ENCODE measurements at regions not wholly inside any gene's neighbourhood (a gene's known extent, or its start where the extent isn't known, plus 50 kb on each side); places are given as distances from the start of the nearest gene placed in this dataset.

DNA sequence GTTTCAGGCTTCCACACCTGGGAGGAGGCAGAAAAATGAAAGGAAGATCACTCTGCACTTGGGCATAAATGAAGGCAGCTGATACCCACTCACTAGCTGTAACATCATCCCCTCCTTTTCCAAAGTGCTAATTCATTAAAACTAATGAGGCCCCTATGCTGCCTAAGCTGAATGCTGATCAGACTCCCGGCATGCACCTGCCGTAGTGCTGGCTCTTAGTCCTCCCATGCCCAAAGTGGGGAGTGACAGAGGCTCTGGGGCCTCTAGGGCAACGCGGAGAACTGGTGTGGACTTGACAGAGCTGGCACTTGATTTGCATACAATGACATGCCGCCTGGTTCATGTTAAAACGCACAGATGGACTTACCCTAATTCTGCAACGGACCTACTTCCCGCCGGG lies 96.5 kb upstream of the NCAM1 start:
- Mint-ChIP-seq H3K27ac (no peak overlapping the region), H3K27me3 (peaks cover 4% of the 10 kb centered on the region)

DNA sequence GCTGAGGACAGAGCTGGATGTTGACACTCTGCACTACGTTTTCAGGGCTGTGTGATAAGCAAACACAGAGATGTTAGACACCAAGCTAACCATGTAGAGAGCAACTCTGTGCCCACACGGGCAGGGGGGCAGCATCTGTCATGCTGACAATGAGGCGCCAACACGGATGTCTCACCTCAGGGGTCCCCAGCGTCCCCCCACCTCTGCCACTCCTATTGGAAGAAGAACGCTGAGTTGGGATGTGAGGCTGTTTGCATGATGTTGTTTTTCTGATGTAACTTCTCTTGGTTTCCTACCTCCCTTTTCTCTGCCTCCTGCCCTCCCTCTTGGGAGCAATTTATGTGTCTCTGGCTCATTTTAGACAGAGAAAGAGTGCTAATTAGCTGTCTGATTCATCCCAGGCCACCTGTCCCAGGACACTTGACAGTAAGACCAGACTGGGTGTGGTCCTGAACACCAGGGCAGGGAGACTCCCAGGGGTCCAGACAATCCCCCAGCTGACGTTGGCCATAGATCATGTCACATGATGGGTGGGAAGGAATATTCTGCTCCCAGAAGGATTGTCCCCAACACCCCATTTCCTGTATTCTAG lies 89.2 kb upstream of the NCAM1 start:
- H3K36me3 Mint-ChIP-seq (ENCODE audit: low read depth), result no peaks in the 10 kb centered on the region
- H3K27me3 Mint-ChIP-seq, result peaks cover 6% of the 10 kb centered on the region
- no peaks in the 10 kb centered on the region for H3K4me1 Mint-ChIP-seq (ENCODE audit: low read depth)
- H3K27ac ChIP-seq (ENCODE audit: low read depth in 1 of 2, low read length in 2 of 2), result no peak overlapping the region
- no peaks in the 10 kb centered on the region for H3K4me1 ChIP-seq (ENCODE audit: insufficient read depth, low read length)
- H3K4me3 ChIP-seq (ENCODE audit: low read length), result no peak overlapping the region
- ATAC-seq (ENCODE audit: poor library complexity), result no peak
- intact Hi-C loops (cut with DNase I, micrococcal nuclease), result loop anchor here in 1 of 2 experiments (1.0 kb wide), 1 partner anchor 40 kb away; no protein-coding TSS in a partner anchor
- no peaks in the 10 kb centered on the region for H3K27me3 ChIP-seq (ENCODE audit: control insufficient read depth in 1 of 2, insufficient read depth in 2 of 2, low read length in 2 of 2)
- TF ChIP-seq, protein P1, sequence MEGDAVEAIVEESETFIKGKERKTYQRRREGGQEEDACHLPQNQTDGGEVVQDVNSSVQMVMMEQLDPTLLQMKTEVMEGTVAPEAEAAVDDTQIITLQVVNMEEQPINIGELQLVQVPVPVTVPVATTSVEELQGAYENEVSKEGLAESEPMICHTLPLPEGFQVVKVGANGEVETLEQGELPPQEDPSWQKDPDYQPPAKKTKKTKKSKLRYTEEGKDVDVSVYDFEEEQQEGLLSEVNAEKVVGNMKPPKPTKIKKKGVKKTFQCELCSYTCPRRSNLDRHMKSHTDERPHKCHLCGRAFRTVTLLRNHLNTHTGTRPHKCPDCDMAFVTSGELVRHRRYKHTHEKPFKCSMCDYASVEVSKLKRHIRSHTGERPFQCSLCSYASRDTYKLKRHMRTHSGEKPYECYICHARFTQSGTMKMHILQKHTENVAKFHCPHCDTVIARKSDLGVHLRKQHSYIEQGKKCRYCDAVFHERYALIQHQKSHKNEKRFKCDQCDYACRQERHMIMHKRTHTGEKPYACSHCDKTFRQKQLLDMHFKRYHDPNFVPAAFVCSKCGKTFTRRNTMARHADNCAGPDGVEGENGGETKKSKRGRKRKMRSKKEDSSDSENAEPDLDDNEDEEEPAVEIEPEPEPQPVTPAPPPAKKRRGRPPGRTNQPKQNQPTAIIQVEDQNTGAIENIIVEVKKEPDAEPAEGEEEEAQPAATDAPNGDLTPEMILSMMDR (IDR thresholded peaks at IDR 0.05), result no peak
- ChIA-PET POLR2A (no interaction called here), CTCF (no interaction called here)
- DNase-seq, result no peak
- H3K27ac Mint-ChIP-seq, result no peak overlapping the region
- no peaks in the 10 kb centered on the region for H3K36me3 ChIP-seq (ENCODE audit: insufficient read depth, low read length)
- no peaks in the 10 kb centered on the region for H3K9me3 Mint-ChIP-seq
- H3K9me3 ChIP-seq (ENCODE audit: control insufficient read depth in 1 of 2, insufficient read depth in 1 of 2, low read length in 2 of 2), result no peaks in the 10 kb centered on the region
- H3K4me3 Mint-ChIP-seq, result no peak overlapping the region

More for the DNA sequence above, 96.5 kb upstream of the NCAM1 start:
- peaks cover 2% of the 10 kb centered on the region for H3K9me3 Mint-ChIP-seq
- DNase-seq (no peak), ATAC-seq (ENCODE audit: poor library complexity) (no peak)
- CTCF ChIA-PET, result no interaction called here
- H3K27me3 ChIP-seq (ENCODE audit: control insufficient read depth in 1 of 2, insufficient read depth in 2 of 2, low read length in 2 of 2), result no peaks in the 10 kb centered on the region
- TF ChIP-seq, protein P1 (IDR thresholded peaks at IDR 0.05), result no peak
- H3K9me3 ChIP-seq (ENCODE audit: control insufficient read depth in 1 of 2, insufficient read depth in 1 of 2, low read length in 2 of 2), result peaks cover 0 to 9% of the 10 kb centered on the region in 2 experiments
- H3K36me3 Mint-ChIP-seq (ENCODE audit: low read depth), result no peaks in the 10 kb centered on the region
- H3K36me3 ChIP-seq (ENCODE audit: insufficient read depth, low read length), result no peaks in the 10 kb centered on the region
- POLR2A ChIA-PET, result no interaction called here
- intact Hi-C loops (cut with DNase I, micrococcal nuclease), result no loop called here
- no peak overlapping the region for H3K4me3 ChIP-seq (ENCODE audit: low read length)
- H3K4me3 Mint-ChIP-seq, result no peak overlapping the region
- H3K27ac ChIP-seq (ENCODE audit: low read depth in 1 of 2, low read length in 2 of 2), result no peak overlapping the region
- H3K4me1 Mint-ChIP-seq (ENCODE audit: low read depth), result no peaks in the 10 kb centered on the region
- H3K4me1 ChIP-seq (ENCODE audit: insufficient read depth, low read length), result no peaks in the 10 kb centered on the region

DNA sequence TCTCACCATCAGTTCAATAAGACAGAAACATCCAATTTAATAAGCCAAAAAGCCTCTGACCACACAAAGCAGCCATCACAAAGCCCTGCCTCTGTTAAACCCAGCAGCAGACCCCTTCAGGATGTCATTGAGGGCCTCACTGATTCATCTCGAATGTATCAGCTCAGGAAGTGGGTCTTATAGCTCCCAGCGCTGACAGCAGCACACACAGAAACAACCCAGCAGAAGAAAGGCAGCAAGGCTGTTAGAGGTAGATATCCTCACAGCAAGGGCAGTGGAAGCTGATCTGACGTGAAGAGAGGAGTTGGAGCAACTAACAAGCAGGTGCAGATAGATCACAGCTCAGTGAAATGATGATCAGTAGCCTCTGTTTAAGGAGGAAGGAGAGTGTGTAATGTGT lies 86.2 kb upstream of the NCAM1 start:
- POLR2A ChIA-PET, result no interaction called here
- Histone ChIP-seq H3K27ac (ENCODE audit: low read depth in 1 of 2, low read length in 2 of 2) (no peak overlapping the region), H3K36me3 (ENCODE audit: insufficient read depth, low read length) (no peaks in the 10 kb centered on the region), H3K4me3 (ENCODE audit: low read length) (no peak overlapping the region), H3K9me3 (ENCODE audit: control insufficient read depth in 1 of 2, insufficient read depth in 1 of 2, low read length in 2 of 2) (no peaks in the 10 kb centered on the region), H3K27me3 (ENCODE audit: control insufficient read depth in 1 of 2, insufficient read depth in 2 of 2, low read length in 2 of 2) (no peaks in the 10 kb centered on the region), H3K4me1 (ENCODE audit: insufficient read depth, low read length) (no peaks in the 10 kb centered on the region)
- TF ChIP-seq, protein P1 (IDR thresholded peaks at IDR 0.05), result no peak
- no peaks in the 10 kb centered on the region for H3K4me1 Mint-ChIP-seq (ENCODE audit: low read depth)
- no peaks in the 10 kb centered on the region for H3K36me3 Mint-ChIP-seq (ENCODE audit: low read depth)
- H3K4me3 Mint-ChIP-seq, result no peak overlapping the region
- no peak overlapping the region for H3K27ac Mint-ChIP-seq
- H3K9me3 Mint-ChIP-seq, result no peaks in the 10 kb centered on the region
- intact Hi-C loops (cut with DNase I, micrococcal nuclease), result no loop called here
- ATAC-seq (ENCODE audit: poor library complexity) (no peak), DNase-seq (no peak)
- H3K27me3 Mint-ChIP-seq, result peaks cover 6% of the 10 kb centered on the region
- CTCF ChIA-PET, result no interaction called here

All from CD4-positive, alpha-beta T cell (primary cell).